ENCODE measurements at regions not wholly inside any gene's neighbourhood (a gene's known extent, or its start where the extent isn't known, plus 50 kb on each side); places are given as distances from the start of the nearest gene placed in this dataset.
A peak's percentile ranks its signal among the peaks of the same experiment; 100 is the strongest.

GRCh38 chr2:8030573-8031303, 651.1 kb upstream of the ID2 start:
- DNase-seq, result no peak

GRCh38 chr2:8031370-8031769, 650.5 kb upstream of the ID2 start:
- no peak for DNase-seq

DNA sequence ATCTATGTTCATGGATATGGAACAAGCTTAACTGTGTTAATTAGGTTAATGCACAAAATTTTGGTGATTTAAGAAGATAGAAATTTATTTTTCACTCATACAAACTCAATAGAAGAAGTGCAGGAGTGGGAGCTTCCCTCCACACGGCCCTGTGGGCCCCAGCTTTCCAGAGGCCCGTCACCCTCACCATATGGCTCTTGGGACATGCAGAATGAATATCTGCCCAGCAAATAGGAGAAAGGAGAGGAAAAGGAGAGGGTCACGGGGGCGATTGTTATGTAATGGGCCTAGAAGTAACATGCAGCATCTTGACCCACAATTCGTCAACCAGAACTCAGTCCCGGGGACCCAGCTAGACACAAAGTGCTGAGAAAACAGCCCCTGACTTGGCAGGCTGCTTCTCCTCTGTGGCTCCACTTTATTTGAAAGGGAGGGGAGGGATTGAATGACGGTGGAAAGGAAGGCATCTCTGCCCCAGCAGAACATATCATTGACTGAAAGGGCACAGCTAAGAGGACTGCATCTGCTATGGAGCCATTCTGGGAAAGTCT, 648.2 kb upstream of the ID2 start:
- no peak for DNase-seq

DNA sequence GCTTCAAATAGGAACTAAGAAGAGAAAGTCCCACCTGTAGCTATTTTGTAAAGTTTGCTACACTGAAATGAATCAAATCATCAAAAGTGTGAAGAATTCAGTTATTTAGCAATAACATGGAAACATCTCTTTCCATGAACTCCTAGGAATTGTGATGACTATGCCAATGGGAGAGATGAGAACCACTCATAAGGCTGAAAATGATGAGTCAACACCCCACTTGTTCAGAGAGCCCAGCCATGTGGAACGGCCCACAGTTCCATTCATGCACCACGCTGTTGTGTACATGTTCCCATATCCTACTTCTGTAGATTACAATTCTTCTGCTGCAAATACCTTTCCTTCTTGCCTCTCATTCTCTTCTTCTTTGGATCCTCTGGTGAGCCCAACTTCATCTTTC, 645.5 kb upstream of the ID2 start:
- DNase-seq, result no peak

GRCh38 chr2:8039732-8040131, 642.1 kb upstream of the ID2 start:
- no peak for DNase-seq

DNA sequence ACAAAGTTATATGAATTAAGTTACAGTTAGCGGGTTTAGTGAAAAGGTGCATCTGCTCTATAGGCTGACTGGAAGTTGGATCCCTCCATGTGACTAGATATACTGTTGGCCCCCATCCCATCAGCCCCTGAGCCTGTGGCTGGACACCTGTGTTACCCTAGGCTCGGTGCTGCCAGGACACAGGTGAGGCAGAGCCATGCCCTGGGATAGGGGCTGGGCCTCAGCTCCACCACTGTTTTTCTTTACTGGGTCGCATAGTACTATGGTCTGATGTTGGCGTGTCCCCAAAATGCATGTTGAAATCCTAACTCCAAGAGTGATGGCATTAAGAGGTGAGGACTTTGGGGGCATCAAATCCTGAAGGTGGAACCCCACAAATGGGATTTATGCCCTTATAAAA, 638.6 kb upstream of the ID2 start:
- no peak for DNase-seq

DNA sequence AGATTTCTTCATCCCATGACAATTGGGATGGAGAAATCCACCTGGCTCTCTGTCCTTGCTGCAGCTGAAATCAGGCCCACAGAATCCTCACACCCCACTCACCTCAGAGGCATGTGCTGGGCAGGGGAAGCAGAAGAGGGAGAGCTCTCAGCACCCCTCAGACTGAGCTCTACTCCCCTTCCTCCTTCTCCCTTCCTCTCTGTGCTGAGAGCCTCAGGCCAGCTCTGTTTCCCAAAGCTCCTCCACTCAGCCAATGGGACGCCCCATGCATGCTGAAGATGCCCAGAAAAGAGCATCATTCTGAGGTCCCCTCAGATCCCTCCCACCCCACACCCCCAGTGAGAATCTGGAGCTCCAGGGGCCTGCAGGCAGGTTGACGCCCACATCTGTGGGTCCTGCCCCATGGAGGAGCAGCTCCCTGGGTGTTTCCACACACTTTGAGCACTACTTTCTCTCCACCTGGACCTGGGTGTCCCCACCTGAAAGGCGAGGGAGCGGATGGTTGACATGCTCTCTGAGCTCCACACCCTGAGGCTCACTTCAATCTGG, 637.7 kb upstream of the ID2 start:
- DNase-seq, result no peak

DNA sequence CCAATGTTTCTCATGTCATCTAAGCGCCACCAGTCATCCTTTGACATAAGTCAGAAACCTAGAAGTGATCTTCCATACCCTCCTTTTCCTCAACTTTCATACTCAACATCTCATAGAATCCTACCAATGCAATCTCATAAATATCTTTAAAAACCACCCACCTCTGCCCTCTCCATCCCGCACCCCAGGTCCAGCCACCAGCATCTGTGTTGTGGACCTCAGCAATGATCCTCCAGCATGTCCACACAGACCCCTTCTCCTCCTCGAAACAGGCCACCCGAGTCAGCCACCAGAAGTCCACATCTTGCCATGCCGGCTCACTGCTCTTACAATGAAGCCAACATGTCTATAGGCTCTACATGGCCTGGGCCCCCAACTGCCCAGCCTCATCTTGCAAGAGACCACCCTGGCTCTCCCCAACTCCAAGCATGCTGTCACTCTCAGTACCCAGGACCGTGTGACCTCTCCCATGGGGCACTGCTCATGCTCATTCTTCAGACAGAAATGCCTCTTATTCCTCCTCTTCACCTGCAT, 636.7 kb upstream of the ID2 start:
- no peak for DNase-seq

GRCh38 chr2:8046849-8047248, 635.0 kb upstream of the ID2 start:
- DNase-seq, result no peak

- DNase-seq, result no peak
Measured at GRCh38 chr2:8049176-8049575, 632.7 kb upstream of the ID2 start.

DNA sequence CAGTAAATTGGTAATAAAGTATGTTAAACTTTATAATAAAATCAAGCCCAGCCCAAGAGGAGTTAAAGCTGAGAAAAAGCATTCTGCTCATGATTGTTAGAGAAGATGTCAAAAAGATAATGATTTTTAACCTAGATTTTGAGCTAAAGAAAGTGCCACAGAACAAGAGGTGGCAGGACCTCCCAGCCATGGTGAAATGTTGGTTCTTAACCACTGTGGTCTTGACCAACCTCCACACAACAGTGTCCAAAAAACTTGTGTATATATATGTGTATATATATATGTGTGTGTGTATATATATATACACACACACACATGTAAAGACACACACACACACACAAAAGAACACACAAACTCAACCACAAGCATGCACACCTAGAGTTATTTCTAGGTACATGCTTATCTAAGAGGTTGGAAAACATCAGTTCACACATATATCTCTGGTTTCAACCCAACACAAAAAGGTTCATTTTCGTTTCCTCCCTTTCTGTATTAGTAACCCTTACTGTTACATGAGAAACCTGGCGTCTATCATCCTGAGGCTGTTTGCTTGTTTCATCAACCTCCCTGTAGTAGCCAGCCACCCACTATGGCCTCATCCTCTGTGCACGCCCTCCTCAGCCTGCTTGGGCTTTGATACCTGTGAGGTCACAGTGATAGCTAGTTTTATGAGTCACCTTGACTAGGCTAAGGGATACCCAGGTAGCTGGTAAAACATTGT, 631.8 kb upstream of the ID2 start:
- DNase-seq, result no peak

GRCh38 chr2:8053216-8053615, 628.6 kb upstream of the ID2 start:
- no peak for DNase-seq

GRCh38 chr2:8054070-8054469, 627.8 kb upstream of the ID2 start:
- no peak for DNase-seq

- peak; percentile 94 for DNase-seq
Measured at GRCh38 chr2:8058652-8059051, 623.2 kb upstream of the ID2 start.

DNA sequence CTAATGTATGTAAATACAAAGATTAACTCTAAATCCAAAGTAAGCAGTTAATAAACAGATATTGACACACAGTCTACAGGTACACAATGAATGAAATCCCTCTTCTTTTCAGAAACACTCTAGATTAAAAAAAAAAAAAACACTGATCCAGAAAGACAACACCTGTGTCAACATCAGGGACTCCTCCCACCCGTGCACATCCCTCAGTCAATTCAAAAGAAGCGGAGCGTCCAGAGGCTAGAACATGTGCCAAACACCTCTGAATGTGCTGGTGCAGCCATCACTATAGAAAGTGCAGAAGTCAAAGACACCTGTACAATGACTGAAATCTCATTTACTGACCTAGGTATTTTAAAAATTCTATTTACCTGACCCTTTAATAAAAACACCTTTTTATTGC, 622.6 kb upstream of the ID2 start:
- no peak for DNase-seq

GRCh38 chr2:8059794-8060193, 622.1 kb upstream of the ID2 start:
- DNase-seq, result no peak

DNA sequence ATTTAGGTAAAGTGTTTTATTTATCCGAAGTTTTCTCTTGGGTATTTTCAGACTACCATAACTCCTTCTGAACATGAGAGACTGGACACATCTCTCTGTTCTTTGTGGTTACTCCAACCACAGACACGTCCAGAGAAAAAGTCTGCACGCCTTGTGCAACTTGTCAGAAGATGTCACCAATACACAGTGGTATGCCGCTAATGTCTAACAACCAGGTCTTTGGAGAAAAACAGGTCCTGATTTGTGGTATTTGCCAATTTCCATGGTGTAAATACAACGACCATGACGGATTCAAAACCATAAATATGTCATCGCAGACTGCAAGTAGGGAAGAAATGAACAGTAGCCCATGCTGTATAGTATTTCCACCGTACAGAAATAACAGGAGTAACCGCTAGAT, 620.6 kb upstream of the ID2 start:
- peak; percentile 94 for DNase-seq

DNA sequence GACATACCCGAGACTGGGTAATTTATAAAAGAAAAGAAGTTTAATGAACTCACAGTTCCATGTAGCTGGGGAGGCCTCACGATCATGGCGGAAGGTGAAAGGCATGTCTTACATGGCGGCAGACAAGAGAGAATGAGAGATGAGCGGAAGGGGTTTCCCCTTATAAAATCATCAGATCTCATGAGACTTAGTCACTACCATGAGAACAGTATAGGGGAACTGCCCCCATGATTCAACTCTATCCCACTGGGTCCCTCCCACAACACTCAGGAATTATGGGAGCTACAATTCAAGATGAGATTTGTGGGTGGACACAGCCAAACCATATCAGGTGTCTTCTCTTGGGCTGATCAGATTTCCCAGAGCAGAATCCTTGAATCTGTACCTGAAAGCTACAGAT, 617.3 kb upstream of the ID2 start:
- no peak for DNase-seq

GRCh38 chr2:8065191-8065590, 616.7 kb upstream of the ID2 start:
- no peak for DNase-seq

DNA sequence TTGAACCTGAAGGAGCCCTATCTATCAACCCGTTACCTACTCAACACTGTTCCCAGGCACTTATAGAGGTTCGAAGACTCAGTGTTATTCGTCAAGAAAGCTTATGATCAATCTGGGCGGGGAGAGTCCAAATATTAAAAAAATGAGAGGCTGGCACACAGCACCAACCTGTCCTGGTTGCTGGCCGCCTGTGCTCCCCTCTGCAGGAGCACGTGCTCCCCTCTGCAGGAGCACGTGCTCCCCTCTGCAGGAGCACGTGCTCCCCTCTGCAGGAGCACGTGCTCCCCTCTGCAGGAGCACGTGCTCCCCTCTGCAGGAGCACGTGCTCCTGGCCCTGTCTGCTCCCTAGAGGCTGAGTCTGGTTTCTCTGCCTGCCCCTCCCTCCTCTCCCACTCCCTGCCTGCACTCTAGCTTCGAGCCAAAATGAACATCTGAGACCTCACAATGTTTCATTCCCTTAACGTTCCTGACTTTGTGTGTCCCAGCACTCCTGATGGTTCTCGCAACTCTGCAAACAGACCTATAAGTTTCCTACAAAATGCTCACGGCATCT, 614.0 kb upstream of the ID2 start:
- no peak for DNase-seq

DNA sequence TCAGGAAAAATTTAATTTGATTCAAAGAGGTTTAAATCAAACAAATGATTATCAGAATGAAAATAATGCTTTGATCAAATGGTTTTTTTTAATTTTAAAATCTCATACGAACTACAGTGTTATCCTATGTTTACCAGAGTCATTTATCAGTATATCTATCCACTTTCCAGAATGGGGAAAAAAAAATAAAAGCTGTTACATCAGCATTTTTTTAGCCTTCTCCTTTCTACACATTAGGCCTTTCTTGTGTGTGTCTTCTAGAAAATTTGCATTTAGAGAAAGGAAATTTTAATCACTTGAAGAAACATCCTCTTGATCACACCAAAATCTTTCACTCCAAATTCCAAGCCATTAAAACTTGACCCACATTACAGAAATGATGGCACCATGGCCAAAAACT, 608.9 kb upstream of the ID2 start:
- DNase-seq, result no peak

GRCh38 chr2:8073916-8074315, 607.9 kb upstream of the ID2 start:
- DNase-seq, result no peak
